Activated CD8-positive, alpha-beta memory T cell treated with anti-CD3 and anti-CD28 coated beads, Interleukin-2, amount 10 ng/mL, durations not matched to agents 7 days and 5 days (primary cell): ENCODE measurements at regions not wholly inside any gene's neighbourhood (a gene's known extent, or its start where the extent isn't known, plus 50 kb on each side); places are given as distances from the start of the nearest gene placed in this dataset.
"Not testable (repeated sequence)": the region's sequence is repeated elsewhere in the genome, so short reads cannot be mapped to it uniquely, and the experiment has no call there.

Experiments
- ATAC-seq: fragments of 150-1000 bp; cut with Tn5 transposase; one replicate; pipeline ENCODE4 v1.10.0; 2021; ENCODE audit warnings: moderate library complexity
- CTCF ChIA-PET: fragments of 350-600 bp; sonication (Branson Sonifier 250); formaldehyde crosslinking; loops from one replicate; lab custom pipeline; 2021; ENCODE audit warnings: antibody characterized with exemption; lab: Charles Lee
- DNase-seq: peaks from one replicate; pipeline ENCODE4 v3.0.0-alpha.2; 2020
- H3K27ac Mint-ChIP-seq: one replicate; pipeline ENCODE4 v1.8.0; 2021; ENCODE audit warnings: mild to moderate bottlenecking, mixed read lengths
- H3K27me3 Mint-ChIP-seq: one replicate; pipeline ENCODE4 v1.8.0; 2021; ENCODE audit warnings: mixed read lengths
- H3K36me3 Mint-ChIP-seq: one replicate; pipeline ENCODE4 v1.8.0; 2021; ENCODE audit warnings: mild to moderate bottlenecking, mixed read lengths
- H3K4me1 Mint-ChIP-seq: one replicate; pipeline ENCODE4 v1.8.0; 2021; ENCODE audit warnings: mixed read lengths
- H3K4me3 Mint-ChIP-seq: one replicate; pipeline ENCODE4 v1.8.0; 2021; ENCODE audit warnings: mild to moderate bottlenecking, moderate library complexity, mixed read lengths
- H3K9me3 Mint-ChIP-seq: one replicate; pipeline ENCODE4 v1.8.0; 2022; ENCODE audit warnings: low read depth, mixed read lengths

- H3K27ac Mint-ChIP-seq: peak overlapping the region; percentile 56
- H3K4me3 Mint-ChIP-seq: peak overlapping the region; percentile 52
- CTCF ChIA-PET: interaction anchor here (0.8 to 1.8 kb wide), 9 partner anchors 12 to 953 kb away, joined by 3 to 4 read pairs (median 3); no protein-coding TSS in a partner anchor
- ATAC-seq (no peak), DNase-seq (no peak)
- no peaks in the 10 kb centered on the region for H3K36me3 Mint-ChIP-seq
- peaks cover 14% of the 10 kb centered on the region for H3K27me3 Mint-ChIP-seq
- H3K9me3 Mint-ChIP-seq: no peaks in the 10 kb centered on the region
- H3K4me1 Mint-ChIP-seq: peaks cover 19% of the 10 kb centered on the region
Observed at GRCh38 chr6:151690303-151690702, 117.2 kb upstream of the ESR1 start.

DNA sequence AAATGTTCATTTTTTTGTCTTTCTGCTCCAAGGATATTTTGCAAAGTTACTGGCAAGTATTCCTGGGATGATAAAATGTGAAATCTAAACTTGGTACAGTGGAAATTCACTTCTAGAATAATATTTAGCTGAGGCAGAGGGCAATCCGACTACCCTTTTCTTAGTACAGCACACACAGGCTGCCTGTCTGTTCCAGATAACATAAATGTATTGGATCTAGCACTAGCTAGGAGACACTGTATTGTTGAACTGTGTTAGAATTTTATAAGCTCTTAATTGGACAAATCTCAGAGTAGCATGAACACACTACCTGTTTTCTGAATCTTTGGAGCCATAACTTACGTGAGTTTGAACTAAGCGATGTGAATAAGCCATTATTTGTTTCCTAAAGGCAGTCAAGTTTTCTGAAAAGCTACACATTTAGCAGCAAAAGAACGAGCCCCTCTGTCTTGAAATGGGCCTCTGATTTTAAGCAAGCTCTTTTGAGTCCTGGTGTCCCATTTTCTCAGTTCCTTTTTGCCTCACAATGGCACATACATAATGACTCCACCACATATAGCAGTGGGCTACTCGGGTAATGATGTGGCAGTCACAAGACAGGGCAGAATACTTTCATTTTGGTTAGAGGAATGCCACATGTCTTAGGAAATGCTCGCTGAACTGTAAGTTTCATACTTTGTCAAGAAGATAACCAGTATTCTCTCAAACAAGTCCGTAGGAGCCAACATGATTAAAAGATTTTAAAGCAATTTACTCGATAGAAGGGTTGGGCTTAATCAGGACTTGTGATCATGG is 116.5 kb upstream of the ESR1 start:
- DNase-seq: peak; percentile 58
- Mint-ChIP-seq H3K27me3 (peaks cover 14% of the 10 kb centered on the region), H3K27ac (peak overlapping the region; percentile 56), H3K9me3 (no peaks in the 10 kb centered on the region), H3K36me3 (no peaks in the 10 kb centered on the region), H3K4me1 (peaks cover 19% of the 10 kb centered on the region), H3K4me3 (peak overlapping the region; percentile 52)
- CTCF ChIA-PET: interaction anchor here (0.8 to 1.8 kb wide), 8 partner anchors 13 to 952 kb away, joined by 3 to 4 read pairs (median 4); no protein-coding TSS in a partner anchor
- ATAC-seq: peak; percentile 94

DNA sequence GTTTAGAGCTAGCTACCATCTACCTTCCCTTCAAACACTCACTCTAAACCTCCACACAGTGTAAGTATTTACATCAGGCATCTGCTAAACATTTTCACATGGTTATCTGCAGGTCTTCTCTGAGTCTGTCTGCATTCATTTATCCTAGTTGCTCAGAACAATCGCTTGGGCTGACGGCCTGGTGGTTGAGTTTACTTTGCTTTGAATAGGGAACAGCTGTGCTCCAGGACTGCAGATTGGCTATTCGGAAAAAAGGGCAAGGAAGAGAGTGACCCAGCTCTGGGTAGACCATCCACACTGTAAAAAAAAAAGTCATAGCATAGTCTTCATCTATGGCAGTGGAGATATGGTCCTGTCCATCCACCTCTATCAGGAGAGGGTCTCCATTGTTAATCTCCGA is 115.3 kb upstream of the ESR1 start:
- Mint-ChIP-seq H3K4me3 (no peak overlapping the region), H3K27me3 (peaks cover 18% of the 10 kb centered on the region), H3K9me3 (no peaks in the 10 kb centered on the region), H3K4me1 (peaks cover 19% of the 10 kb centered on the region), H3K27ac (no peak overlapping the region), H3K36me3 (no peaks in the 10 kb centered on the region)
- CTCF ChIA-PET: no interaction called here
- DNase-seq: no peak
- ATAC-seq: no peak

DNA sequence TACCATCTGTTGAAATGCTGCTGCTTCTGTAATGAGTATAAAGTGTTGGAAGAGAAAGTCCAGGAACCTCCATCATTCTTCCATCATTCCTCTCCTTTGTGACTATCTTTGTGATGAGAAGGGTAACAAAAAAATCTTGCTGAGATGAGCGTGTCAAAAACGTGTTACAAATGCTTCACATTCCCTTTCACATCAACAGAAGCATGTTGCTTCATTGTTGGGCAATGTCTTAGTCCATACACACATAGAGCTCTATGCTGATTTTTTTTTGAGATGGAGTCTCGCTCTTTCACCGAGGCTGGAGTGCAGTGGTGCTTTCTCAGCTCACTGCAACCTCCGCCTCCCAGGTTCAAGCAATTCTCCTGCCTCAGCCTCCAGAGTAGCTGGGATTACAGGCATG is 114.1 kb upstream of the ESR1 start:
- no peak overlapping the region for H3K4me3 Mint-ChIP-seq
- H3K27ac Mint-ChIP-seq: no peak overlapping the region
- no peaks in the 10 kb centered on the region for H3K36me3 Mint-ChIP-seq
- H3K27me3 Mint-ChIP-seq: peaks cover 19% of the 10 kb centered on the region
- CTCF ChIA-PET: interaction anchor here (0.8 kb wide), 1 partner anchor 12 kb away, joined by 3 read pairs; no protein-coding TSS in a partner anchor
- peaks cover 19% of the 10 kb centered on the region for H3K4me1 Mint-ChIP-seq
- no peak for ATAC-seq
- DNase-seq: no peak
- H3K9me3 Mint-ChIP-seq: no peaks in the 10 kb centered on the region

DNA sequence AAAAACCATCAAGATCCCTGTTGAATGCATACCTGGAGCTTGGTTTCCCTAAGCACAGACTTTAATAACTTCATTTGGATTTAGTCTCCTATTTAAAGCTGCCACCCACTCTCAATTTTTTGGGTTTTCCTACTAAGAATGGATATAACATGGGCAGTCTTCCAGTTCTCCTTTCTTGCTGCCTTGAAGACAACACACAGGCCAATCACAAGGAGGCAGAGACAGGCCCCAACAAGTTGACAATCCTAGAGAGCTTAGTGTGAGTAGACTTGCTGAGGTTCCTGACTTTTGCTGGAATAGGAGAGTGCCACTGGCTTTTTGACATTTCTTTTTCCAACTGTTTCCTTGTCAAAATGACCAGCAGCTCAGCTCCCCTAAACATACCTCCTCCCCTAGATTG is 112.3 kb upstream of the ESR1 start:
- DNase-seq (no peak), ATAC-seq (no peak)
- H3K4me3 Mint-ChIP-seq: no peak overlapping the region
- no peaks in the 10 kb centered on the region for H3K9me3 Mint-ChIP-seq
- peaks cover 26% of the 10 kb centered on the region for H3K27me3 Mint-ChIP-seq
- H3K27ac Mint-ChIP-seq: no peak overlapping the region
- no peaks in the 10 kb centered on the region for H3K36me3 Mint-ChIP-seq
- CTCF ChIA-PET: no interaction called here
- H3K4me1 Mint-ChIP-seq: peaks cover 17% of the 10 kb centered on the region

GRCh38 chr6:151696302-151696701 is 111.2 kb upstream of the ESR1 start:
- H3K27me3 Mint-ChIP-seq: peaks cover 26% of the 10 kb centered on the region

DNA sequence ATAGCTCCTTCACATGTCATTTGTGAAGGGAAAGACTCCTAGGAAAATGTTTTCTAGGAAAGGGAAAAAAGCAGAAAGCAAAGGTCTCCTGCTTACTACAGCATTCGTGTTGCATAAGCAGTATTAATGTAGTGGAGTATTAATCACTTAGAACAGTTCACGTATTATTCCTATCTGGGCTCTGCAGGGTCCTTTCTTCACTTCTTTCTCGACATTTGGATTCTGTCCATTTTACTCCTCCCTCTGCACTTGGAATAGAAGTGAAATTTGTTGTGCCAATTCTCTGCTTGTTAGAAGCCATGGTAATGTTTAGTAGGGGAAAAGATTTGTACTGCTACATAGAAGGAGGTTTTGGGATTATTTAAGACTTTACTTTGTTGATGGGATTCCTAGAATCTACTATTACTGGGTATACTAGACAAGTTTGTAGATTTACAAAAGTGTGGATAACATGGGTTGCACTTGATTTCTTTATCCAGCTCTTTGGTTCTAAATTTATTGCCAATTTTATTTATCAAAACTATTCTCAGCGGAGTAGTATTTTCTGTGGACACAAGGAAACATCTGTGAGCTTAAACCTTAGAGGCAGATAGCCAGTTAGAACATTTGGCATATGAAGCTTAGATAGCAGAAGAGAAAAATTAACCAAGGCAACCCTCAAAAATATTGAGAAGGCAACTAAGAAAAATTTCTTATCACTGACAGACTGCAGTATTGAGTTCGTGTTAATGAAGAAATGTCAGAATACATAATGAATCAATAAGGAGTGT is 108.4 kb upstream of the ESR1 start:
- H3K9me3 Mint-ChIP-seq: no peaks in the 10 kb centered on the region
- no peaks in the 10 kb centered on the region for H3K36me3 Mint-ChIP-seq
- DNase-seq: no peak
- H3K27me3 Mint-ChIP-seq: peaks cover 34% of the 10 kb centered on the region
- CTCF ChIA-PET: no interaction called here
- H3K27ac Mint-ChIP-seq: no peak overlapping the region
- H3K4me3 Mint-ChIP-seq: no peak overlapping the region
- no peak for ATAC-seq
- peaks cover 17% of the 10 kb centered on the region for H3K4me1 Mint-ChIP-seq

More at GRCh38 chr6:151696302-151696701, 111.2 kb upstream of the ESR1 start:
- CTCF ChIA-PET, H3K36me3 Mint-ChIP-seq, H3K27ac Mint-ChIP-seq, ATAC-seq, H3K9me3 Mint-ChIP-seq, H3K4me1 Mint-ChIP-seq, H3K4me3 Mint-ChIP-seq, DNase-seq: not testable (repeated sequence)

DNA sequence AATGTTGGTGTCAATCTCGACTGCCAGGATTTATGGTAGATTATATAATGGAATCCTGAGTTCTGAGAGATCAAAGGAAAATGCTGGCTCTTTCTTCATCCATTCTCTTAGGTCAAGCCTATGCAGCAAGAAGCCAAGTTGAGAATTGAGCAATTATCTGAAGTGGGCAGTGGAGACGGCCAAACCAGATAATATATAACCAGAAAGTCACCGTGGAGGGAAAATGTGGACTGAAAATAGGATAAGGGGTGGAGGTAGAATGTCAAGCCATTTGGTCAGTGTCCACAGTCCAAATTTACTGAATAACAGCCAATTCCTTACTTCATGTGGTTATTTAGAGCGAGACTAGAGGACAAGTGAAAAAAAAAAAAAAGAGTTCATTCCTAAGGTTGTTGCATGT is 107.8 kb upstream of the ESR1 start:
- Mint-ChIP-seq H3K4me3 (no peak overlapping the region), H3K27me3 (peaks cover 38% of the 10 kb centered on the region), H3K36me3 (no peaks in the 10 kb centered on the region), H3K9me3 (no peaks in the 10 kb centered on the region), H3K27ac (no peak overlapping the region), H3K4me1 (peaks cover 20% of the 10 kb centered on the region)
- CTCF ChIA-PET: no interaction called here
- DNase-seq (no peak), ATAC-seq (no peak)

DNA sequence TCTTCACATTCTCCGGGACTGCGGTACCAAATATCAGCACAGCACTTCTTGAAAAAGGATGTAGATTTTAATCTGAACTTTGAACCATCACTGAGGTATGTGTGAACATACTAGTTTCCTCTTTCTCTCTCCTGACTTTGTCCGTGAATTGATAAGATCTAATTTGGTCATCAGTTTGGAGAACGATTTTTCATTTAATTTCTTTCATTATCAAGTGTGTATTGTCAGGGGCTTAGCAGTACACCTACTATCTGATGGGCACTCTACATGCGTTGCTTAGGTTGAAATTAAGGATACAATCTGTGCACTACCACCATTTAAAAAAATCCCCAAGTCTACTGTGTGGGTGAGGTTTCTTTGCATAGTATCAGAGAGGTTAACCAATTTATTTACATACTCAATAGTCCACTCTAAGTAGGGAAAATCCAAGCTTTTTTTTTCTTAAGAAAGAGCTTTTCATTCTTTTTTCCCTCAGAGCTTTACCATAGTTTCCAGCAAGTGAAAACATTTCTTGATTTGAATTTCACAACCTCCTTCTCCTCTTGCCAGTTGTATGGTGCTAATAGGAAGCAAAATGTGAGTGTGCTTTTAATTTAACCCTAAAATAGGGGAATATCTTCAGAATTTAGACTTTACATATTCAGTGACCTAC is 105.4 kb upstream of the ESR1 start:
- Mint-ChIP-seq H3K36me3 (no peaks in the 10 kb centered on the region), H3K9me3 (no peaks in the 10 kb centered on the region), H3K4me3 (no peak overlapping the region), H3K27ac (no peak overlapping the region), H3K4me1 (peaks cover 20% of the 10 kb centered on the region), H3K27me3 (peaks cover 40% of the 10 kb centered on the region)
- no peak for ATAC-seq
- CTCF ChIA-PET: no interaction called here
- DNase-seq: no peak

DNA sequence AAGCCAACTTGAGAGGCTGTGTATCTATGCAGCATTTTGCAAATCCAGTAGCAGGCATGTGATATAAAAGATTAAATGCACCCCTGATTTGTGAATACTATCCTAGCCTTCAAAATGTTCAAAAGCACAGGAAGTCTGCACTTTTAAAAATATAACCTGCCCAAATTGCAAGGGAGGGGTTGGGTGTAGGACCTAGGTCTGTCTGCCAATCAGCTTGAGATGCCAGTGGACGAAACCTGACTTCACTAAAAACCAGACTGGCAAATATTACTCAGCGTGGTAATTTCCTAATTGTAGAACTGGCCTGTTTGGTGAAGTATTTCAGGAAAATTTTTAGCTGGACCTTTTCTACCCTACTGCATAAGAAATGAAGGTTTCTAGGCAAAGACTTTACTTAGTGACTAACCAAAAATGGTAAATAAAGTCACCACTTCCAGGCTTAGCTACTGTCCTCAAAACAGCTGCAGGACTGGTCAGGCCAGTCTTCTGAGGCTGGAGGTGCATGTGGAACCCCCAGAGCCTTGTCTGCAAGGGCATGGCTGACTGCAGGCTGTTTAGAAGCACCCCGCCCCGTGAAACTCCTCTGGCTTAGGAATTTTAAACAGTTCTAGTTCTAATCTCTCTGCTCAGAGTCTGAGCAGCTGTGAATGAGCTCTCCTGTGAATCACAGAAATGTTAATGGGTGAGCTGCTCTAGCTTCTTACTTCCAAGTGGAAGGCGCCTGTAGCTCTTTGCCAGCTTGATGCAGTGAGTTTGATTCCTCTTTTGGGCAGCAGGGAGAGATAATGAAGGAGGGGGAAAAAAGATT is 104.4 kb upstream of the ESR1 start:
- H3K9me3 Mint-ChIP-seq: no peaks in the 10 kb centered on the region
- H3K27ac Mint-ChIP-seq: no peak overlapping the region
- ATAC-seq (no peak), DNase-seq (no peak)
- peaks cover 41% of the 10 kb centered on the region for H3K27me3 Mint-ChIP-seq
- H3K4me3 Mint-ChIP-seq: no peak overlapping the region
- CTCF ChIA-PET: interaction anchor here (1.6 kb wide), 1 partner anchor 12 kb away, joined by 4 read pairs; no protein-coding TSS in a partner anchor
- H3K36me3 Mint-ChIP-seq: no peaks in the 10 kb centered on the region
- peaks cover 20% of the 10 kb centered on the region for H3K4me1 Mint-ChIP-seq

- Mint-ChIP-seq H3K9me3 (no peaks in the 10 kb centered on the region), H3K4me1 (peaks cover 20% of the 10 kb centered on the region), H3K27ac (no peak overlapping the region), H3K4me3 (no peak overlapping the region), H3K27me3 (peaks cover 31% of the 10 kb centered on the region), H3K36me3 (no peaks in the 10 kb centered on the region)
- CTCF ChIA-PET: interaction anchor here (0.6 to 1.6 kb wide), 3 partner anchors 14 to 448 kb away, joined by 3 to 4 read pairs (median 4); no protein-coding TSS in a partner anchor
- ATAC-seq (no peak), DNase-seq (no peak)
Observed at GRCh38 chr6:151704383-151704782, 103.1 kb upstream of the ESR1 start.

GRCh38 chr6:151705993-151706733 is 101.3 kb upstream of the ESR1 start:
- H3K27ac Mint-ChIP-seq: no peak overlapping the region
- CTCF ChIA-PET: interaction anchor here (0.7 to 1.3 kb wide), 2 partner anchors 15 to 25 kb away, joined by 3 to 4 read pairs; no protein-coding TSS in a partner anchor
- peaks cover 27% of the 10 kb centered on the region for H3K27me3 Mint-ChIP-seq
- H3K36me3 Mint-ChIP-seq: no peaks in the 10 kb centered on the region
- H3K4me1 Mint-ChIP-seq: peaks cover 20% of the 10 kb centered on the region
- ATAC-seq (no peak), DNase-seq (no peak)
- H3K9me3 Mint-ChIP-seq: no peaks in the 10 kb centered on the region
- H3K4me3 Mint-ChIP-seq: no peak overlapping the region
